AG04450 (cell line): ENCODE measurements at regions not wholly inside any gene's neighbourhood (a gene's known extent, or its start where the extent isn't known, plus 50 kb on each side); places are given as distances from the start of the nearest gene placed in this dataset.

Experiments
- CTCF ChIA-PET: fragments of 300-600, 350-600 bp; formaldehyde crosslinking; extraction: SDS; loops from one replicate; lab custom pipeline; 2022; ENCODE audit warnings: antibody characterized with exemption, inconsistent platforms; lab: Charles Lee
- POLR2A ChIA-PET: fragments of 350-600 bp; formaldehyde crosslinking; extraction: SDS; loops from one replicate; lab custom pipeline; 2021; ENCODE audit warnings: antibody characterized with exemption, inconsistent platforms; lab: Yijun Ruan, JAX
- DNase-seq: peaks from one replicate; pipeline ENCODE4 v3.0.0-alpha.2; 2011; ENCODE audit warnings: low read depth, low spot score
- H3K27ac ChIP-seq: one replicate; pipeline ENCODE4 v1.5.1; 2012; ENCODE audit warnings: low read depth, low read length, control low read depth
- H3K27me3 ChIP-seq: one replicate; pipeline ENCODE4 v1.6.0; 2012; ENCODE audit warnings: low read length; ENCODE audit not compliant: control insufficient read depth, insufficient read depth
- H3K4me3 ChIP-seq: 2 replicates; pipeline ENCODE4 v1.5.1; 2011; ENCODE audit warnings: mild to moderate bottlenecking, low read depth, low read length, control low read depth
- H3K9me3 ChIP-seq: 2 replicates; pipeline ENCODE4 v1.5.1; 2012; ENCODE audit warnings: low read length; ENCODE audit not compliant: control insufficient read depth, insufficient read depth
- CTCF ChIP-seq: IDR thresholded peaks from 2 replicates; pipeline ENCODE4 v1.5.1; 2011; ENCODE audit warnings: low read depth, low read length, control low read depth, inconsistent platforms

- CTCF ChIA-PET: interaction anchor here (1.4 kb wide), 1 partner anchor 46 kb away, joined by 3 read pairs; no protein-coding TSS in a partner anchor
- Histone ChIP-seq H3K4me3 (no peak overlapping the region), H3K9me3 (no peaks in the 10 kb centered on the region), H3K27me3 (no peaks in the 10 kb centered on the region), H3K27ac (no peak overlapping the region)
- DNase-seq: peak; percentile 10
- POLR2A ChIA-PET: interaction anchor here (0.8 kb wide), 1 partner anchor 154 kb away, joined by 3 read pairs; no protein-coding TSS in a partner anchor
- TF ChIP-seq CTCF: no peak
Measured at GRCh38 chr7:116425647-116426209, 73.8 kb upstream of the CAV2 start.

- Histone ChIP-seq H3K4me3 (no peak overlapping the region), H3K27ac (no peak overlapping the region), H3K9me3 (no peaks in the 10 kb centered on the region), H3K27me3 (no peaks in the 10 kb centered on the region)
- DNase-seq: peak; percentile 16
- no peak for TF ChIP-seq CTCF
- ChIA-PET CTCF (interaction anchor here (1.4 kb wide), 1 partner anchor 47 kb away, joined by 3 read pairs; no protein-coding TSS in a partner anchor), POLR2A (interaction anchor here (0.8 kb wide), 1 partner anchor 155 kb away, joined by 3 read pairs; no protein-coding TSS in a partner anchor)
Measured at GRCh38 chr7:116426428-116427156, 72.9 kb upstream of the CAV2 start.

GRCh38 chr7:116429986-116430619 is 69.4 kb upstream of the CAV2 start:
- no peak for TF ChIP-seq CTCF
- H3K9me3 ChIP-seq: no peaks in the 10 kb centered on the region
- no peak overlapping the region for H3K4me3 ChIP-seq
- DNase-seq: no peak
- H3K27ac ChIP-seq: no peak overlapping the region
- ChIA-PET CTCF (interaction anchor here (0.6 to 0.8 kb wide), 2 partner anchors 8 to 159 kb away, joined by 3 to 4 read pairs; no protein-coding TSS in a partner anchor), POLR2A (no interaction called here)
- no peaks in the 10 kb centered on the region for H3K27me3 ChIP-seq

- H3K27me3 ChIP-seq: no peaks in the 10 kb centered on the region
- DNase-seq: no peak
- TF ChIP-seq CTCF: no peak
- ChIA-PET POLR2A (interaction anchor here (0.7 kb wide), 1 partner anchor 94 kb away, joined by 3 read pairs; no protein-coding TSS in a partner anchor), CTCF (no interaction called here)
- no peak overlapping the region for H3K27ac ChIP-seq
- H3K9me3 ChIP-seq: no peaks in the 10 kb centered on the region
- H3K4me3 ChIP-seq: no peak overlapping the region
Measured at GRCh38 chr7:116431787-116432526, 67.6 kb upstream of the CAV2 start.
